ENCODE measurements at regions not wholly inside any gene's neighbourhood (a gene's known extent, or its start where the extent isn't known, plus 50 kb on each side); places are given as distances from the start of the nearest gene placed in this dataset.

GRCh38 chr1:201774983-201775344 is 54.0 kb upstream of the IPO9 start:
- DNase-seq = no peak

- DNase-seq = no peak
Measured at GRCh38 chr1:201775380-201775779, 53.6 kb upstream of the IPO9 start.

GRCh38 chr1:201778279-201779065 is 50.5 kb upstream of the IPO9 start:
- DNase-seq = no peak
